NCI-H524 treated with DMSO at 0.1 percent for 48 hours (cell line): ENCODE measurements at regions not wholly inside any gene's neighbourhood (a gene's known extent, or its start where the extent isn't known, plus 50 kb on each side); places are given as distances from the start of the nearest gene placed in this dataset.
"Not testable (repeated sequence)": the region's sequence is repeated elsewhere in the genome, so short reads cannot be mapped to it uniquely, and the experiment has no call there.

ENCODE experiments used
- DNase-seq: peaks from one replicate; lab custom pipeline; 2025; lab: John Stamatoyannopoulos, UW

DNA sequence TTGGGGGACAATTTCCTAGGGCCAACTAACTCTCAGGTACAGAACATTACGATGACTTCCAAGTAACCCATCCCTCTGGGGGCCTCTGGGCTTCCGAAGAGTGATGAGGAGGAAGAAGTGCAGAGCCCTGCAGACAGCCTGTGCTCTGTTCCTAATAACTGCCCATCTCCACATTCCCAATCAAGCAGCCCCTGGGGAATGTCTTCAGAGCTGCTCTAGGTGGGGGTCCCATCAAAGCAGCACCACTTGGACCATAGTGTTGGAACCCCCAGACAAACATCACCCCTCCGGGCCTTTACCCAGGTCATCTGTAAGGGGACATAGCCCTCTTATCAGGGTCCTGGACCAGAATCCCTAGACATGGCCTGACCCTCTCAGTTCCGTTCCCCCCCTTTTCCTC is 357.3 kb downstream of the NPHP4 start:
- DNase-seq: no peak

DNA sequence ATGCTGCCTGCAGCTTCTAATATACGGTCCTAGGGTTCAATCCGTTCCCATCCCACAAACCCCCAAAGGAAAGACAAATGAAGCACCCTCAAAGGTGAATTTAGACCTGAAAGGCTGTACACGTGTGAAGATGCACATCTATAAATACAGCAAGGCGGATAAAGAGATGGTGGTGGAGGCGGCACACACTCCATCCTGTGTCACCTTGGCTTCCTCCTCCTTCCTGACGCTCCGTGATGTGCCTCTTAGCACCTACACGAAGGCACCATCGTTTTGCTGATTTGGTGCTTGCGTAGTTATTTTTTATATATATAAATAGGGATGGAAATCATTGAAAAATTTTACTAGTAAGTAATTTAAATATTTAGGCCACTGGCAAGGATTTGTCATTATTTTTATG is 359.4 kb downstream of the NPHP4 start:
- DNase-seq: no peak

DNA sequence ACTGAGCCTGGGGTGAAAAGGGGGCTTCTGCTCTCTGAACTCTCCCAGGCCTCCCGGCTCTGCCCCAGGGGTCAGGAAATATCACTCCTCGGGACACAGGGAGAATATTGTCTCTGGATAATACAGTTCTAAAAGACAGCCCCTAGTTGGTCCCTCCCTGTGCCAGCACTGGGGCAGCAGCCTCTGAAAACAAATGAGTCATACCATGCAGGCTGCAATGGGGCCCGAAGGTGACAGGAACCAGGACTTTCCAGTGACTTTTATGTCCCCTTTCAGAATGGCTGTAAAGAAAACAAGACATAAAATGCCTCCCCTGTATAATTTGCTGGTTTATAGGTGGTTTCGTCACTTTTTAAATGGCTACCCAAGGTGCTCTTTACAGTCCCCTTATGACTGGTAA is 360.0 kb downstream of the NPHP4 start:
- no peak for DNase-seq

DNA sequence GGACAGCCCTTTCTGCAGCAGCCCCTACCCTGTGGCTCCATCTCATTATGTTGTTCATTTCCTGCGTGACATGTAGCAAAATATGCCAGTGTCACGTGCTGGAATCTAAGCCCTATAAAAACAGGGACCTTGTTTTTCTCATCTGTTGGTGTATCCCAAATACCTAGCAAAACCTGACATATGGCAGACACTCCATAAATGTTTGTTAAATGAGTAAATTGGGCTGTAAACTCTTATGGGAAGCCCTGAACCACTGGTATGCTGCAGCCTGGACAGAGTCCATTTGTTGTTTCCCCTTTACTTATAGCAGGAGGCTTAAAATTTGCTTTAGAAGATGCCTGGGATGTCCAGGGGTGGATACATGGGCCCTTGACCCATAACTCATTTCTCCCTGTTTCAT is 363.8 kb downstream of the NPHP4 start:
- DNase-seq: no peak

DNA sequence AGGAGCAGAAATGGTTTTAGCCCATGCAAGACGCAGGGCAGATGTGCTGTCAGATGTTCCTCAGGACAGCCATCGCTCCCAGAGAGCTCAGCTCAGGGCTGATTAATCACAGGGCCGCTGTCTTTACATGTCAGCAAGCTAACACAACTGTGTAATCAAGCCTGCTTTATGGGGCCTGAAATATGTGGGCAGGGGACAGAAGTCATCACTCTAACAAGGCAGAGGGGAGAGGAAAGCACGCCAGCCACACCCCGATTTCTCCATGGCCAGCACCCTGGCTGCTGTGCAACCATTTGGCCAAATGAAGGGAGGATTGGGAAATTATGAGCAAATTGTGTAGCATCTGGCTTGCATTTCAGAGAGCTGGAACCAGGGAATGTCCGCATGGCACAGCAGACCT is 368.8 kb downstream of the NPHP4 start:
- no peak for DNase-seq

DNA sequence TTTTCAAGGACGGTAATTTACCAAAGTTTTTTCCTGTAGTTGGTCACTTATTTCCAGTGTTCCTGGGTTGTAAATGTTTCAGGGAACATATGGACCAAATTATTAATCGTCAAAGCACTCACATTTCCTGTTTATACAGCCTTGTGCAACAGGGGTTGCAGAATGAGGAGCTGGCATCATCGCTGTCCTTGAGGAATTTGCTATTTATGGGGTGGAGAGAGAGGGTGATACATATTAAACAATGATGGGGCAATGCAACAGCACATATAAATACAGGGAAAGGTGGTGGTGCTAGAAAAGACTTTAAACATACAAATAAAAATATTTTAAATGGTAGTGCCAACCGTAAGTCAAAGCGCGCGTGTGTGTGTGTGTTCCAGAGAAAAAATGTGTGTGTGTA is 369.8 kb downstream of the NPHP4 start:
- no peak for DNase-seq

DNA sequence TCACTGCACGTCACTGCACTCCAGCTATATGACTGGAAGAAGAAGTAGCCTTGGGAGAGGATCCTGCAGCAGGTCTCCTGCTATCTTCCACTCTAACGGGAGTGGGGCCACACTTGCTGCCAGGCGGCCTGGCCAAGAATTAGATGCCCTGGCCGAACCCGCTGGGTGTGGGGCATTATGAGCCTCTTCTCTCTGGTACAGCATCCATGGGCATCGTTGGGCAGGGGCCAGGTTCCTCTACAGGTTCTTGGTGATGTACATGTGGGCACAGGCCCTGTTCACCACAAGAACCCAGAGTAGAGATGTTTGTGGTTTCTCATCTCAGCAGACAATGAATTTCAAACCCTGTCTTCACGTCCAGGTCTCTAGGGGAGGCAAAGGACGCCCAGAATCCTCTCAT is 370.5 kb downstream of the NPHP4 start:
- DNase-seq: no peak

DNA sequence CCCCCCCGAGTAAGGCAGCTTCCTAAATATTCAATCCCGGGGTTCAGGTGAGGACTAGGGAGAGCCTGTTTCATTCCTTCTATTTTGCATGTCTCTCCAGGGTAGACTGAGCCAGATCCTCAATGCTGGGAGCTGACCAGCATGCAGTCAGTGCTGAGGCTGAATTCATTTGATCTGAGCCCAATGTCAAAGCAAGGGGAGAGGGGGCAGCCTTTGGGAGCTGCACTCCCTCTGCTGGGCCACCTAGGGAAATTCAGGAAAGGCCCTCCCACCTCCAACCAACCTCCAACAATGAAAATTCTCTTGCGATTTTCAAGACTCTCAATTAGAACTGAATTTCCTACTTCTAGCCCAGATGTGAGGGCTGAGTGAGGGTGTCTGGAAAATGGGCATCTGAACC is 371.2 kb downstream of the NPHP4 start:
- no peak for DNase-seq

DNA sequence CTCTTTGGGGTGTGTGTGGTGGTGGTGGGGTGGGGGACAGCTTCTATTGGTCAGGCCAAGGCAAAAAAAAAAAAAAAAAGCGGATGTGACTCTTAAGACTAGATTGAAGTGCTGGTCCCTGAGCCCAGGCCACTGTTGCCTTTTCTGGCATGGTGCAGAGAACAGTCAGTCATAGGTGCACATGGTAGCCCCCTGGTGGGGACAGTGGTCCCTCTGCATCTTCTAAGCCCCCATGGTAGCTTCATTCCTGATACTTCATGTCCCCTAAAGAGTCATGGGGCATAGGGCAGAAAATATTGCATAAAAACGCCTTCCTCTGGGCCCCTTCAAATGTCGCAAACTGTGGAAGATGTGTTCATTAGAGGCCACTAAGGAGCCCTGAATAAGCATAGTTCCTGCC is 371.8 kb downstream of the NPHP4 start:
- no peak for DNase-seq

DNA sequence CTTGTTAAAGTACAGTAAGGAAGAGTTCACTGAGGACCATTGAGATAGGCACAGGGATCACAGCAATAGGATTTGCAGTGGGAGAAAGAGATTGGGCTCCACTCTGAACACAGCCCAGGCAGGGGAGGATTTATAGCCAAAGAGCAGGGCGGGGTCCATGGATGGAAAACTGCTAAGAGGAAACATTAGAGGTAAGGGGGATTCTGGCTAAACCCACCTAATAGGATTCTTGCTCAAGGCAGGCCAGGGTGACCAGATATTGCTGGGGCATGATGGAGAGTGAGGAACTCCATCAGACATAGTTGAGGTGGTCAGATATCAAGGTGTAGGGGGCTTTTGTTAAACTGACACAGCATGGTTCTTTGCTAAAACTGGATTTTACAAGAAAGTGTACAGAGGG is 372.8 kb downstream of the NPHP4 start:
- no peak for DNase-seq

DNA sequence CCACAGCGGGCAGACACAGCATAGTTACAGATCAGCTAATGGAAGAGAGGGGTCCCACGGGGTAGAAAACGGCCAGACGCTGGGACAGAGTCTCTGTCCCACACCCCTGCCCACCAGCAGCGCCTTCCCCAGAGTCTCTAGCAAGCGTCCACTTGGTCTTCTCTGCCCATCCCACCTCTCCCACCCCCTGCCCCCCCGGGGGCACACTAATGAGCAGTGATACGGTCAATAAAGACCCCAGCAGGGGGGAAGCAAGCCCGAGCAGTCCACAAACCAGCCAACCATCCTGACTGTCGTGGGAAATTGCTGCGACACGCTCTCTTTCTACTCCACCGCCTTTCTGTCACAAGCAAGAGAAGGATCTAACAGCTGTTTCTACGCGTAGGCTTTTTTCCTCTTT is 374.7 kb downstream of the NPHP4 start:
- no peak for DNase-seq

DNA sequence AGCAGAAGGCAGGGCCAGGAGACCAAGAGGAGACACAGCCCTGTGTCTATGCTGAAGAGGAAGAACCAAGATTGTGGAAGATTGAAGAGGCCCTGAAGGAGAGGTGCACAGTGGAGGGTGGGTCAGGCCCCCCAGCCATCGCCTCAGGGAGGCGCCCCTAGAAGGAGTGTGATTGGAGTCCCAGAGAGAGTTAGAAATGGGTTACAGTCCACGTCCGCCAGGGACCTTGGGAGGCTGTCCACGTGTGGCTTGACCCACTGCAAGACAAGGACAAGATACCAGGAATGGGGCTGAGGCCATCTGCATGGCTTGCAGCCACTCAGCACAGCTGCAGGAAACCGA is 375.1 kb downstream of the NPHP4 start:
- no peak for DNase-seq

DNA sequence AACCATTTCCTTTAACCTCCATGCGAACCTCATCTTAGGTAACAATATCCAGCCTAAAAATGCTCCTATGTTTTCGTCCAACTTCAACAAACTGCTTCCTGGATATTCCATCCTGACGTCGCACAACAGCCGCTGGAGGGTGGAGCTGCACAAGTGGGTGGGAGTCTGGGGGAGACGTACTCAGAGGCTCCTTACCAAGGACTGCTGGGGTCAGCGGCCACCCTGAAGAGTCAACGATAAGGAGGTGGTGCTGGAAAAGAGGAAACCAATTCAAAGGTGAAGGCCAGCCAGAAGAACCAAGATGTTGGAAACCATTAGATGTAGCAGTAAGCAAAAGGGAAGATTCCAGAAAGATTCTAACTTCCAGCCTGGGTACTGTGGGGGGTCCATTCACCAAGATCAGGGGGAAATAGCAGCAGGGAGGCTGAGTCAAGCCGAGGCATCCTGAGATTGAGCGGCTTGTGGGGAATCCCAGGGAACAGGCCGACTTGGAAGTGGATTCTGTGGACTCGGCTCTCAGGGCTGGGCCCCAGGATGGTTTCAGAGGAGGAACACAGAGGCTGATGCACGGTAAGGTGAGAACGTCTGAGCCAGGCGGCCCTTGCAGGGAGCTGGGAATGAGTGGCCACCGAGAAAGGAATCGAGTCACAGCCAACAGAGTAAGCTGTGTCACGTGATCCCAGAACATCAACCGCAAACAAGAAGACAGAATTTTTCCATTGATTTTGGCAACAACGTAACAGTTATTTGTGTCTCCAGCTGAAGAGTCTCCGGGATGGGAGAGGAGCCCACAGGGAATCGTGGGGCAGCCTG is 375.7 kb downstream of the NPHP4 start:
- no peak for DNase-seq

DNA sequence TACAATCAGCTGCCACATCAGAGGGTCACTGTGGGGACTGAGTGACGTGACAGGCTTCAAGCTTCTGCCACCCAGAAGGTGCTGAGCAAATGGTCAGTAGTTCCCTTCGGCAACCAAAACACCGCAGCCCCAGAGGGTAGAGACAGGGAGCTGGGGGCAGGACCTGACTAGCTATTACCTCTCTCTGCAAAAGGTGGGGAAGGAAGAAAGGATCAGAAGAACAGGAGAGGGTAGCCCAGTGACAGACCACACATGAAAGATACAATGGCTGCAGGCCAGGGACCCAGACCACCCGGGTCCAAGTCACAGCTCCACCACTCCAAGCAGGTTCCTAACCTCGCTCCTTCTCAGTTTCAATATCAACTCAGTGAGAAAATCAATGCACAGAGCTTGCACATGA is 377.1 kb downstream of the NPHP4 start:
- no peak for DNase-seq

DNA sequence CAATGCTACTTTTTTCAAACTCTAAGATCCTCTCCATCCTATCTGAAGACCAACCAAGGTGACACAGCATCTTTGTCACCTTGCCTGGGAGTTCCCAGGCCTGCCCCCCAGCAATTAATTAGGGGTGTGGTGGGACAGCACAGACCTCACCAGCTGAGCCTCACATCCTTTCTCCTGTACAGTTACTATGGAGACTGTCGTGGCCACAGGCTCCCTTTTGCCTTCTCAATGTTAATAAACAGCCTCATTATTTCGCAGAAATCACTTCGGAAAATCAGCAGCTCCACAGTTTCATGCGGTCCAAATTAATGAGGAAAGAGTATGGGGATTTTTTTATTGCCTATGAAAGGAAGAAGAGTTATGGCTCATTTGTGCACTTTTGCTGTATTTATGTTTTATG is 378.3 kb downstream of the NPHP4 start:
- DNase-seq: no peak

DNA sequence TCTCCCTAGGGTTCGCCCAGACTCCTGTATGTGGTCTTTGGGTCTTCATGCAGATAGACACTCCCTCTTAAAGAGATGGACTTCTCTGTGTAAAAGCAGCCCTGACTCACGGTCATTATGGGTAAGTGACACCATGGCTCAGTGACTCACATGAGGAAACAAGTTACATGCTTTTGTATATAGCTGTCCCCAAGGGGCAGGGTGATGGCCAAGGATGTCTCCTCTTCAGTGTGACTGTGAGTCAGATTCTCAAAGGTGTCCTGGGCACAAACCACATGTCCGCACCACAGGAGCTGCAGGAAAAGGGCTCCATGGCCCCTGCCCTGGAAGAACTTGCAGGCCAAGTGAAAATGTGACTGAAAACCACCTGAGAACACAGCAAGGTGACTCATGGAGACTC is 380.4 kb downstream of the NPHP4 start:
- DNase-seq: no peak

DNA sequence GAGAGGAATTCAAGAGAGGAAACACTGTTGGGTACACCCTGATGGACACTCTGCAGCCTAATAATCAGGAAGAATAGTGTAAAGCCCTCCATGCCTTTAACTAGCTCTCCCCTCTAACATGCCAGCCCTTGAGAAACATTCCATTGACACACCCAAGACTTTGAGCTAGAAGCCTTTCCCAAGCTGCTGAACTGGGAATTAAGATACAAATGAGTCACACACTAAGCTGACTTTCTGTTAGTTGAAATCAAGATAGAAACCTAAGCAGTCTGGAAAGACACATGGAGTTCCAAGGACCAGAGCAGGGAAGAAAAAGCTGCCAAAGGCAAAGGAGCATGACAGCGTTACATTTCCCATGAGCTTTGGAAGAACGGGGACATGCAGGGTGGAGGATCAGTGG is 380.8 kb downstream of the NPHP4 start:
- DNase-seq: no peak

DNA sequence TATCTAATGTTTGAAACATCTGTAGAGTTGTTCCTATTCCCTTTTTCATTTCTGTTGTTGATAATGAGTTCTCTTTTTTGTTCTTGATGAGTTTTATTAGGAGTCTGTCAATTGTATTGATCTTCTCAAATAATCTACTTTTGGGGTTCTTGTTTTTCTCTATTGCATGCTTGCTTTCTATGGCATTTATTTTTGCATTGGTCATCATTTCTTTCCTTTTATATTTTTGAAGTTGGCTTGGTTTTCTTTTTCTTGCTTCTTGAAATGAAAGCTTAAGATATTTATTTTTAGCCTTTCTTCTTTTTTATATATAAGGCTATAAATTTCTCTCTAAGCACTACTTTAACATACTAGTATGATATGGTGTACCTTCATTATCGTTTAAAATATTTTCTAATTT is 381.8 kb downstream of the NPHP4 start:
- DNase-seq: no peak

DNA sequence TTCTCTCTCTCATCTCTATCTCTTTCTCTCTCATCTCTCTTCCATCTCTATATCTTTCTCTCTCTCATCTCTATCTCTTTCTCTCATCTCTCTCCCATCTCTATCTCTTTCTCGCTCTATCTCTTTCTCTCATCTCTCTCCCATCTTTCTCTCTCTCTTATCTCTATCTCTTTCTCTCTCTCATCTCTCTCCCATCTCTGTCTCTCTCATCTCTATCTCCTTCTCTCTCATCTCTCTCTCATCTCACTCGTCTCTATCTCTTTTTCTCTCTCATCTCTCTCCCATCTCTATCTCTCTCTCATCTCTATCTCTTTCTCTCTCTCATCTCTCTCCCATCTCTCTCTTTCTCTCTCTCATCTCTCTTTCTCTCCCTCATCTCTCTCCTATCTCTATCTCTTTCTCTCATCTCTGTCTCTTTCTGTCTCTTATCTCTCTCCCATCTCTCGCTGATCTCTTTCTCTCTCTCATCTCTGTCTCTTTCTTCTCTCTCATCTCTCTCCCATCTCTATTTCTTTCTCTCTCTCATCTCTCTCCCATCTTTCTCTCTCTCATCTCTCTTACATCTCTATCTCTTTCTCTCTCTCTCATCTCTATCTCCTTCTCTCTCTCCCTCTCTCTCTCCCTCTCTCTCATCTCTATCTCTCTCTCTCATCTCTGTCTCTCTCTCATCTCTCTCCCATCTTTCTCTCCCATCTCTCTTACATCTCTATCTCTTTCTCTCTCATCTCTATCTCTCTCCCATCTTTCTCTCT is 388.7 kb downstream of the NPHP4 start:
- no peak for DNase-seq

DNA sequence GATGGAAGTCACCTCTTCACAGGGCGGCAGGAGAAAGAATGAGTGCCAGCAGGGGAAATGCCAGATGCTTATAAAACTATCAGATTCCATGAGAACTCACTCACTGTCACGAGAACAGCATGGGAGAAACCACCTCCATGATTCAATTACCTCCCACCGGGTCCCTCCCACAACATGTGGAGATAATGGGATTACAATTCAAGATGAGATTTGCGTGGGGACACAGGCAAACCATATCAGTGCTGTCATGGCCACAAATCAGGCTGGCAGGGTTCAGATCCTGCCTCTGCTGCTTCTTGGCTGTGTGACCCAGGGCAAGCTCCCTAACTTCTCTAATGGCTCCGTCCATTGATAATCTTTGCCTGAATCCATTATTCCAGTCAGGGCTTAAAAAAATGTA is 389.5 kb downstream of the NPHP4 start:
- not testable (repeated sequence) for DNase-seq

DNA sequence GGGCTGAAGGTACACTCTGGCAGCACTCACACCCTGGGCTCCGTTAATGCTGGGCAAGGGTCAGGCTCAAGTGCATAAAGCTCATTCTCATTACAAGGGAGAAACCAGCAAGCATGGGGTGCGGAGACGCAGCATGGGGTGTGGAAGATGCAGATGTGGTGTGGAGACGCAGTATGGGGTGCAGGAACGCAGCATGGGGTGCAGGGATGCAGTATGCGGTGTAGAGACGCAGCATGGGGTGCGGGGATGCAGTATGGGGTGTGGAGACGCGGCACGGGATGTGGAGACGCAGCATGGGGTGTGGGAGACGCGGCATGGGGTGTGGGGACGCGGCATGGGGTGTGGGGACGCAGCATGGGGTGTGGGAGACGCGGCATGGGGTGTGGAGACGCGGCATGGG is 390.7 kb downstream of the NPHP4 start:
- DNase-seq: no peak

DNA sequence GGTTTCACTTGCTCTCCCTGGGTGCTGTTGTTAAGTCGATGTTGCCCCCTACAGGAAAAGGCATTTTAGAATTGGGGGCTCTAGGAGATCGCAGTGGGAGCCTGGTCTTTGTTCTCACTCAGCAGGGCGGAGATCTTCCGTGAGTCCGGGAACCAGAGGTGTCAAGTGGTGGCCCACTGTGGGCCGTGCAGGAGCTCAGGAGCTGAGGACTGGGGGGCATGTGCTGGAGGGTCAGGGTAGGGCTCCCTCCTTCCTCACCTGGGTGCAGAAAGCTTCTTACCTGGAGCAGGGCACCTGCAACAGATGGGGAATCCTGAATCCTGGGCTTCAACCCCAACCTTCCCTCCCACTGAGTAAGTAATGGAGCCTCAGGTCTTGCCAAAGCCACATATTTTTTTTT is 392.7 kb downstream of the NPHP4 start:
- DNase-seq: no peak

DNA sequence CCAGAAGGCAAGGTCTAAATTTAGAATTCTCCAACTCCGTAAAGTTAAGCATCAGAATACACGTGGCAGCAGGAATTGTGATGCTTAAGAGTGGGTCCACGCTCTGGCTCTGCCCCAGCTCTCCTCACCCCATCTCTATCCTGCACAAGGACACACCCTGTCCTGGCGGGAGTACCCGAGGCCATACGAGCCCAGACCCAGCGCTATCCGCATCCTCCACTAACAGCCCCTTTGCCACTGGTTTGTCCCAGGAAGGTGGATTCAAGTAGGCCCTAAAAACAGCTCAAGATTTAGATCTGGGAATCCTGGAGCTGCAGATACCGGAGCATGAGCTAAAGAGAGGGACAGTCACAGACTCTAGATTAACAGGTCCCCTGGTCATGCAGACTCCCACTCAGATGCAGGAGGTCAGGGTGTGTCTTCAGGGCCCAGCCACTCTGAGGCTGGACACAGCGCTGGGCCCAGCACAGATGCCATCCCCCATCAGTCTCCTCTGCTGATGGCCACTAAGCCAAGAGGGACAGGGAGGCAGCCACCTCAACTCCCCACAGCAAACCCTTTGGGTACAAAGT is 393.3 kb downstream of the NPHP4 start:
- no peak for DNase-seq
